ENCODE measurements at regions not wholly inside any gene's neighbourhood (a gene's known extent, or its start where the extent isn't known, plus 50 kb on each side); places are given as distances from the start of the nearest gene placed in this dataset.

- TF ChIP-seq, protein P1, sequence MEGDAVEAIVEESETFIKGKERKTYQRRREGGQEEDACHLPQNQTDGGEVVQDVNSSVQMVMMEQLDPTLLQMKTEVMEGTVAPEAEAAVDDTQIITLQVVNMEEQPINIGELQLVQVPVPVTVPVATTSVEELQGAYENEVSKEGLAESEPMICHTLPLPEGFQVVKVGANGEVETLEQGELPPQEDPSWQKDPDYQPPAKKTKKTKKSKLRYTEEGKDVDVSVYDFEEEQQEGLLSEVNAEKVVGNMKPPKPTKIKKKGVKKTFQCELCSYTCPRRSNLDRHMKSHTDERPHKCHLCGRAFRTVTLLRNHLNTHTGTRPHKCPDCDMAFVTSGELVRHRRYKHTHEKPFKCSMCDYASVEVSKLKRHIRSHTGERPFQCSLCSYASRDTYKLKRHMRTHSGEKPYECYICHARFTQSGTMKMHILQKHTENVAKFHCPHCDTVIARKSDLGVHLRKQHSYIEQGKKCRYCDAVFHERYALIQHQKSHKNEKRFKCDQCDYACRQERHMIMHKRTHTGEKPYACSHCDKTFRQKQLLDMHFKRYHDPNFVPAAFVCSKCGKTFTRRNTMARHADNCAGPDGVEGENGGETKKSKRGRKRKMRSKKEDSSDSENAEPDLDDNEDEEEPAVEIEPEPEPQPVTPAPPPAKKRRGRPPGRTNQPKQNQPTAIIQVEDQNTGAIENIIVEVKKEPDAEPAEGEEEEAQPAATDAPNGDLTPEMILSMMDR (IDR thresholded peaks at IDR 0.05): no peak
- TF ChIP-seq POLR2A (IDR thresholded peaks at IDR 0.05): no peak
- no peak for TF ChIP-seq POLR2AphosphoS5 (IDR thresholded peaks at IDR 0.05)
- no peak for TF ChIP-seq EP300 (IDR thresholded peaks at IDR 0.05)
Measured at GRCh38 chr1:87179076-87179810, 149.4 kb upstream of the LMO4 start.
